CD4-positive, CD25-positive, alpha-beta regulatory T cell (primary cell): ENCODE measurements at regions not wholly inside any gene's neighbourhood (a gene's known extent, or its start where the extent isn't known, plus 50 kb on each side); places are given as distances from the start of the nearest gene placed in this dataset.

Experiments
- ATAC-seq, 2 donors: fragments of 150-1000 bp; cut with Tn5 transposase; one replicate each; pipeline ENCODE4 v1.10.0; 2021; ENCODE audit warnings: low read depth in 2 of 2, moderate number of reproducible peaks in 2 of 2, moderate library complexity in 1 of 2
- DNase-seq, 3 donors: peaks; one replicate each; pipeline versions ENCODE4 v3.0.0 to v3.0.0-alpha.2; 2012 to 2022; ENCODE audit warnings: mixed read lengths in 1 of 3
- H3K27ac ChIP-seq: one replicate; pipeline ENCODE4 v1.7.0; 2013; ENCODE audit warnings: mild to moderate bottlenecking, low read length; ENCODE audit not compliant: insufficient read depth, poor library complexity, severe bottlenecking
- H3K27me3 ChIP-seq: one replicate; pipeline ENCODE4 v1.7.0; 2013; ENCODE audit warnings: low read length; ENCODE audit not compliant: control insufficient read depth, insufficient read depth
- H3K36me3 ChIP-seq: one replicate; pipeline ENCODE4 v1.7.0; 2013; ENCODE audit warnings: mild to moderate bottlenecking, low read length, moderate library complexity; ENCODE audit not compliant: control insufficient read depth, insufficient read depth
- H3K4me1 ChIP-seq: 2 replicates; pipeline ENCODE4 v1.7.0; 2013; ENCODE audit warnings: mild to moderate bottlenecking, low read length; ENCODE audit not compliant: insufficient read depth, control insufficient read depth, poor library complexity, severe bottlenecking
- H3K4me3 ChIP-seq: one replicate; pipeline ENCODE4 v1.7.0; 2013; ENCODE audit warnings: low read depth, mild to moderate bottlenecking, low read length, moderate library complexity
- H3K9me3 ChIP-seq, 2 experiments: 1 replicate in 1 of 2; 2 replicates in 1 of 2; pipeline ENCODE4 v1.7.0; 2013; ENCODE audit warnings: low read length in 2 of 2, mild to moderate bottlenecking in 1 of 2, moderate library complexity in 1 of 2; ENCODE audit not compliant: control insufficient read depth in 2 of 2
- H3K27ac Mint-ChIP-seq, 3 donors: one replicate each; pipeline ENCODE4 v1.8.0; 2020 to 2022; ENCODE audit warnings: mild to moderate bottlenecking in 3 of 3, mixed read lengths in 3 of 3, moderate library complexity in 2 of 3
- H3K27me3 Mint-ChIP-seq: one replicate; pipeline ENCODE4 v1.8.0; 2022; ENCODE audit warnings: mild to moderate bottlenecking, mixed read lengths
- H3K36me3 Mint-ChIP-seq: one replicate; pipeline ENCODE4 v1.8.0; 2020; ENCODE audit warnings: mixed read lengths
- H3K4me1 Mint-ChIP-seq, 4 donors: one replicate each; pipeline ENCODE4 v1.8.0; 2020 to 2022; ENCODE audit warnings: mixed read lengths in 4 of 4, mild to moderate bottlenecking in 1 of 4
- H3K4me3 Mint-ChIP-seq, 4 donors: one replicate each; pipeline ENCODE4 v1.8.0; 2020 to 2022; ENCODE audit warnings: mild to moderate bottlenecking in 4 of 4, mixed read lengths in 4 of 4, moderate library complexity in 3 of 4
- H3K9me3 Mint-ChIP-seq, 7 donors: one replicate each; pipeline ENCODE4 v1.8.0; 2020 to 2022; ENCODE audit warnings: mixed read lengths in 7 of 7, mild to moderate bottlenecking in 3 of 7, moderate library complexity in 2 of 7

DNA sequence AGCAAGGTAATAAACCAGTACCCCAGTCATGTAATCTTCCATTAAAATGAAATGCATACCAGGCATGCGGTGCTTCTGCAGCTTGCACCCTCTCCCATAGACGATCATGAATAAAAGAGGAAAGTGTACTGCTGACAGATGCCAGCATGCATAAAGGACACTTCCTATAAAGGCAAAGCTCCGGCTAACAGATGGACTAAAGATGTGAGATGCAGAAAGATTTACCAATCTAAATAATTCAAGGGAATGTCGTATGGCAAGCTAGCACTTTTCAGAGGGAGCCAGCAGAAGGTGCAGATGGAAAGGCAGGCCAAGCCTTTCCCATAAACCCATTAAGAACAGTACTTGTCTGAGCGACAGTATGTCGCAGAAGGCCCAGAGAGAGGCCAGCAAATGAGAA lies 542.0 kb downstream of the NUF2 start:
- H3K27me3 ChIP-seq, result no peaks in the 10 kb centered on the region
- DNase-seq (no peak), ATAC-seq (no peak)
- no peaks in the 10 kb centered on the region for H3K4me1 ChIP-seq
- no peaks in the 10 kb centered on the region for H3K27me3 Mint-ChIP-seq
- H3K27ac Mint-ChIP-seq, result no peak overlapping the region
- H3K4me3 Mint-ChIP-seq, result no peak overlapping the region
- no peak overlapping the region for H3K4me3 ChIP-seq
- no peaks in the 10 kb centered on the region for H3K4me1 Mint-ChIP-seq
- no peaks in the 10 kb centered on the region for H3K9me3 ChIP-seq
- no peaks in the 10 kb centered on the region for H3K36me3 Mint-ChIP-seq
- no peaks in the 10 kb centered on the region for H3K36me3 ChIP-seq
- H3K9me3 Mint-ChIP-seq, result peaks cover 0 to 32% (median 7%) of the 10 kb centered on the region in 7 donors
- H3K27ac ChIP-seq, result no peak overlapping the region

GRCh38 chr1:163864207-163864606 lies 542.5 kb downstream of the NUF2 start:
- peaks cover 0 to 33% (median 7%) of the 10 kb centered on the region in 7 donors for H3K9me3 Mint-ChIP-seq

GRCh38 chr1:163866564-163866963 lies 544.8 kb downstream of the NUF2 start:
- Histone ChIP-seq H3K4me3 (no peak overlapping the region), H3K9me3 (no peaks in the 10 kb centered on the region), H3K4me1 (no peaks in the 10 kb centered on the region), H3K27me3 (no peaks in the 10 kb centered on the region), H3K27ac (no peak overlapping the region), H3K36me3 (no peaks in the 10 kb centered on the region)
- Mint-ChIP-seq H3K4me1 (no peaks in the 10 kb centered on the region), H3K9me3 (peaks cover 3 to 29% (median 9%) of the 10 kb centered on the region in 7 donors), H3K27ac (no peak overlapping the region), H3K36me3 (no peaks in the 10 kb centered on the region), H3K27me3 (no peaks in the 10 kb centered on the region), H3K4me3 (no peak overlapping the region)
- DNase-seq (no peak), ATAC-seq (no peak)

More at GRCh38 chr1:163864207-163864606, 542.5 kb downstream of the NUF2 start:
- no peaks in the 10 kb centered on the region for H3K27me3 Mint-ChIP-seq
- Histone ChIP-seq H3K4me1 (no peaks in the 10 kb centered on the region), H3K9me3 (no peaks in the 10 kb centered on the region), H3K27ac (no peak overlapping the region), H3K27me3 (no peaks in the 10 kb centered on the region), H3K4me3 (no peak overlapping the region), H3K36me3 (no peaks in the 10 kb centered on the region)
- no peaks in the 10 kb centered on the region for H3K36me3 Mint-ChIP-seq
- no peaks in the 10 kb centered on the region for H3K4me1 Mint-ChIP-seq
- ATAC-seq, result no peak
- H3K27ac Mint-ChIP-seq, result no peak overlapping the region
- DNase-seq, result no peak
- no peak overlapping the region for H3K4me3 Mint-ChIP-seq

GRCh38 chr1:163870666-163871065 lies 548.9 kb downstream of the NUF2 start:
- no peaks in the 10 kb centered on the region for H3K4me1 Mint-ChIP-seq
- Histone ChIP-seq H3K9me3 (no peaks in the 10 kb centered on the region), H3K4me1 (no peaks in the 10 kb centered on the region), H3K27me3 (no peaks in the 10 kb centered on the region), H3K27ac (no peak overlapping the region), H3K4me3 (no peak overlapping the region), H3K36me3 (no peaks in the 10 kb centered on the region)
- no peak overlapping the region for H3K4me3 Mint-ChIP-seq
- no peak overlapping the region for H3K27ac Mint-ChIP-seq
- peaks cover 5 to 30% (median 8%) of the 10 kb centered on the region in 7 donors for H3K9me3 Mint-ChIP-seq
- H3K27me3 Mint-ChIP-seq, result no peaks in the 10 kb centered on the region
- ATAC-seq, result no peak
- H3K36me3 Mint-ChIP-seq, result no peaks in the 10 kb centered on the region
- DNase-seq, result no peak

- Mint-ChIP-seq H3K9me3 (peaks cover 5 to 33% (median 7%) of the 10 kb centered on the region in 7 donors), H3K36me3 (no peaks in the 10 kb centered on the region), H3K4me1 (no peaks in the 10 kb centered on the region), H3K4me3 (no peak overlapping the region), H3K27ac (no peak overlapping the region), H3K27me3 (no peaks in the 10 kb centered on the region)
- no peaks in the 10 kb centered on the region for H3K36me3 ChIP-seq
- no peak overlapping the region for H3K27ac ChIP-seq
- no peaks in the 10 kb centered on the region for H3K9me3 ChIP-seq
- H3K27me3 ChIP-seq, result no peaks in the 10 kb centered on the region
- DNase-seq, result no peak
- no peaks in the 10 kb centered on the region for H3K4me1 ChIP-seq
- ATAC-seq, result no peak
- no peak overlapping the region for H3K4me3 ChIP-seq
Observed at GRCh38 chr1:163872067-163872466, 550.3 kb downstream of the NUF2 start.

DNA sequence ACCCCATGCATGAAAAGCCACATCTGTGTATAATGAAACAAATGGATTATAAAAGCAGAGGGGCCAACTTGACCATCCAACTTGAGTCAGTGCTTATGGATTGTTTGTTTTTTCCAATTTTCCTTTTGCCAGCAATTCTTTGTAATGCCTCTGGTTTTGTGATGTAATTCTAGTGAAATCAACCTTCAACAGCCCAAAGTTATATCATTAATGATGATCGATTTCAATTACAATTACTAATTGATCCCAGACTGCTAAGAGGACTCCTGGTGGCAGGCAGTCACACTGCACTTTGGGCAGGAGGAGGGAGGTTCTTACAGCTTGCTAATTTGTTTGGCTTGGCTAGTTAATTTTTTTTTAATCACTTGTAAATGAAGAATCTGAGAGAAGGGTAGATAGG lies 552.3 kb downstream of the NUF2 start:
- no peak overlapping the region for H3K4me3 Mint-ChIP-seq
- ATAC-seq (no peak), DNase-seq (no peak)
- Histone ChIP-seq H3K27ac (no peak overlapping the region), H3K4me3 (no peak overlapping the region), H3K36me3 (no peaks in the 10 kb centered on the region), H3K4me1 (no peaks in the 10 kb centered on the region), H3K27me3 (no peaks in the 10 kb centered on the region), H3K9me3 (peaks cover 0 to 1% of the 10 kb centered on the region in 2 experiments)
- peaks cover 3 to 22% (median 7%) of the 10 kb centered on the region in 7 donors for H3K9me3 Mint-ChIP-seq
- H3K36me3 Mint-ChIP-seq, result no peaks in the 10 kb centered on the region
- H3K27me3 Mint-ChIP-seq, result no peaks in the 10 kb centered on the region
- no peaks in the 10 kb centered on the region for H3K4me1 Mint-ChIP-seq
- peak overlapping the region in 1 of 3 donors; percentile 28 for H3K27ac Mint-ChIP-seq

DNA sequence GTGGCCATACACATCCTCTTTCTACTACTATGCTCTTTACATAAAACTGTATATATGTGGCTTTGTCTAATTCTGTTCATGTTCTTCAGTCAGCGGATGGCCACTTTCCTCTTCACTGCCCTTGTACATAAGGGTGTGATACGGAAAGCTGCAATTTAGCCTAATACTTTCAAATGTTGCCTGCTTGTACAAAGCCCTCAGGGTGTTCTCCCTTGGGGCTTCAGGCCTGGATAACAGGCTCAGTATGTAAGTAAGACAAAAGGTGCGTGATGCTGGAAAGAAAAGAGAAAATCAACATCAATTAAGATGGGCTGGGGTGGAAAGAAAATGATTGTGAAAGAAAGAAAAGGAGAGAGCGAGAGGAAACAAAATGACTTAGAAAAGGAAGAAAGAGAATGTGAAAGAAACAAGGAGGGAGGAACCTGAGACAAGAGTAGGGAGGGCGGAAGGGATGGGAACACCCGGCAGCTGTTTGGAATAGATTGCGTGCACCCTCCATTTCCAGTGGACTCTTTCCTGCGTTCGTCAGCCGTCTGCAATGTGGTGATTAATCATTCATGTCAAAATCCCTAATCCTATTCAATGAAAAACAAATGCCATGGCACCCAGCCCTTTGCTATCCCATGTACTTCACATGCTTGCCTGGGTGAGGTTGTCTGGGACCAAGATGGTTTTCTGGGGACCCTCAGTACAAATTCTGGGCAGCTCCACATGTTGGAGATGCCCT lies 553.6 kb downstream of the NUF2 start:
- no peak overlapping the region for H3K4me3 Mint-ChIP-seq
- peaks cover under 1 to 22% (median 4%) of the 10 kb centered on the region in 7 donors for H3K9me3 Mint-ChIP-seq

DNA sequence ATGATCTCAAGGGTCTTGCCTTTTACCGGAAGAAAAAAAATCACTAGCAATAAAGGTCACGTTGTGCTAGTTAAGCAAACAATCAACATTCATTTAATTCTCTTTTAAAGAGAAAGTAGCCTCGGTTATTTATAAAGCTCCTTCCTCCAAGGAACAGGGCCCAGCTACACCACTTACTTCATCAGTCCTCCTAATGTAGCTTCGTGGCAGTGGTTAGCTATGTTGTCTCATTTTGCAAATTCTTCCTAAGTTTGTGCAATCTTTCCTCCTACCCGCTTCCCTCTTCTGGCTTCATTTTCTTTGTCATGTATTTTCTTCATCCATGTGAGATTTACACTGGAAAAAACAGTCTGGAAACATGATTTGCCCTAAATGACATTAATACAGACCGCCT lies 554.2 kb downstream of the NUF2 start:
- Mint-ChIP-seq H3K4me3 (no peak overlapping the region), H3K27me3 (no peaks in the 10 kb centered on the region), H3K4me1 (no peaks in the 10 kb centered on the region), H3K9me3 (peaks cover 0 to 22% (median 4%) of the 10 kb centered on the region in 7 donors), H3K36me3 (no peaks in the 10 kb centered on the region), H3K27ac (no peak overlapping the region)
- H3K27ac ChIP-seq, result no peak overlapping the region
- H3K9me3 ChIP-seq, result peaks cover 0 to 2% of the 10 kb centered on the region in 2 experiments
- no peaks in the 10 kb centered on the region for H3K36me3 ChIP-seq
- no peak overlapping the region for H3K4me3 ChIP-seq
- no peaks in the 10 kb centered on the region for H3K27me3 ChIP-seq
- ATAC-seq (no peak), DNase-seq (no peak)
- H3K4me1 ChIP-seq, result no peaks in the 10 kb centered on the region

More for the DNA sequence above, 553.6 kb downstream of the NUF2 start:
- Histone ChIP-seq H3K4me3 (no peak overlapping the region), H3K36me3 (no peaks in the 10 kb centered on the region), H3K27me3 (no peaks in the 10 kb centered on the region), H3K4me1 (no peaks in the 10 kb centered on the region), H3K9me3 (peaks cover 0 to 2% of the 10 kb centered on the region in 2 experiments), H3K27ac (no peak overlapping the region)
- no peak for ATAC-seq
- H3K27me3 Mint-ChIP-seq, result no peaks in the 10 kb centered on the region
- H3K4me1 Mint-ChIP-seq, result no peaks in the 10 kb centered on the region
- H3K36me3 Mint-ChIP-seq, result no peaks in the 10 kb centered on the region
- no peak for DNase-seq
- no peak overlapping the region for H3K27ac Mint-ChIP-seq
